Natural killer cell (primary cell): ENCODE measurements at regions not wholly inside any gene's neighbourhood (a gene's known extent, or its start where the extent isn't known, plus 50 kb on each side); places are given as distances from the start of the nearest gene placed in this dataset.

Experiments used
- ATAC-seq, 3 donors: fragments of 150-1000 bp in 2 of 3; fragments of 200-7000 bp in 1 of 3; cut with Tn5 transposase; 1 replicate in 1 of 3; 2 replicates in 2 of 3; pipeline ENCODE4 v1.10.0; 2021; ENCODE audit warnings: mild to moderate bottlenecking in 2 of 3, moderate library complexity in 2 of 3
- DNase-seq, 2 donors: peaks; one replicate each; pipeline versions ENCODE4 v3.0.0 to v3.0.0-alpha.2; 2013 to 2021; ENCODE audit warnings: mixed read lengths in 1 of 2
- H3K27ac ChIP-seq: one replicate; pipeline ENCODE4 v1.5.1; 2013; ENCODE audit warnings: mild to moderate bottlenecking, low read length
- H3K27me3 ChIP-seq: one replicate; pipeline ENCODE4 v1.6.1; 2013; ENCODE audit warnings: low read length; ENCODE audit not compliant: control insufficient read depth, insufficient read depth
- H3K36me3 ChIP-seq: one replicate; pipeline ENCODE4 v1.6.1; 2013; ENCODE audit warnings: low read length; ENCODE audit not compliant: control insufficient read depth, insufficient read depth
- H3K4me1 ChIP-seq: one replicate; pipeline ENCODE4 v1.6.1; 2013; ENCODE audit warnings: low read length; ENCODE audit not compliant: control insufficient read depth, insufficient read depth
- H3K4me3 ChIP-seq: one replicate; pipeline ENCODE4 v1.5.1; 2013; ENCODE audit warnings: low read length
- H3K9me3 ChIP-seq: one replicate; pipeline ENCODE4 v1.6.1; 2013; ENCODE audit warnings: low read length; ENCODE audit not compliant: control insufficient read depth, insufficient read depth
- H3K27ac Mint-ChIP-seq, 2 donors: one replicate each; pipeline ENCODE4 v1.8.0; 2022; ENCODE audit warnings: mild to moderate bottlenecking in 2 of 2, mixed read lengths in 2 of 2, moderate library complexity in 1 of 2
- H3K27me3 Mint-ChIP-seq, 2 donors: one replicate each; pipeline ENCODE4 v1.8.0; 2022; ENCODE audit warnings: low read depth in 2 of 2, mixed read lengths in 2 of 2
- H3K36me3 Mint-ChIP-seq: one replicate; pipeline ENCODE4 v1.8.0; 2022; ENCODE audit warnings: mixed read lengths
- H3K4me1 Mint-ChIP-seq, 2 donors: one replicate each; pipeline ENCODE4 v1.8.0; 2022; ENCODE audit warnings: mixed read lengths in 2 of 2
- H3K4me3 Mint-ChIP-seq: one replicate; pipeline ENCODE4 v1.8.0; 2022; ENCODE audit warnings: mild to moderate bottlenecking, moderate library complexity, mixed read lengths
- H3K9me3 Mint-ChIP-seq, 2 donors: one replicate each; pipeline ENCODE4 v1.8.0; 2022; ENCODE audit warnings: mixed read lengths in 2 of 2
- WGBS: methylation state at CpG from one replicate; pipeline ENCODE4 v1.1.7; 2013; ENCODE audit warnings: missing lambda C conversion rate; ENCODE audit not compliant: insufficient coverage; 5-methylcytosine and 5-hydroxymethylcytosine counted together
- intact Hi-C: fragments of 100-400 bp; cut with micrococcal nuclease; formaldehyde crosslinking; loops from one replicate; pipeline ENCODE4 v1.14.2; 2022
- TF ChIP-seq, protein P1 (sequence below): fragments of 200-600 bp; IDR thresholded peaks from one replicate; pipeline ENCODE4 v1.8.0; 2022; ENCODE audit warnings: antibody characterized with exemption

- Mint-ChIP-seq H3K4me1 (no peaks in the 10 kb centered on the region), H3K27ac (no peak overlapping the region), H3K27me3 (no peaks in the 10 kb centered on the region), H3K36me3 (no peaks in the 10 kb centered on the region), H3K4me3 (no peak overlapping the region), H3K9me3 (peaks cover 2 to 5% of the 10 kb centered on the region in 2 donors)
- Histone ChIP-seq H3K36me3 (no peaks in the 10 kb centered on the region), H3K4me1 (no peaks in the 10 kb centered on the region), H3K9me3 (no peaks in the 10 kb centered on the region), H3K4me3 (no peak overlapping the region), H3K27ac (no peak overlapping the region), H3K27me3 (no peaks in the 10 kb centered on the region)
- TF ChIP-seq, protein P1, sequence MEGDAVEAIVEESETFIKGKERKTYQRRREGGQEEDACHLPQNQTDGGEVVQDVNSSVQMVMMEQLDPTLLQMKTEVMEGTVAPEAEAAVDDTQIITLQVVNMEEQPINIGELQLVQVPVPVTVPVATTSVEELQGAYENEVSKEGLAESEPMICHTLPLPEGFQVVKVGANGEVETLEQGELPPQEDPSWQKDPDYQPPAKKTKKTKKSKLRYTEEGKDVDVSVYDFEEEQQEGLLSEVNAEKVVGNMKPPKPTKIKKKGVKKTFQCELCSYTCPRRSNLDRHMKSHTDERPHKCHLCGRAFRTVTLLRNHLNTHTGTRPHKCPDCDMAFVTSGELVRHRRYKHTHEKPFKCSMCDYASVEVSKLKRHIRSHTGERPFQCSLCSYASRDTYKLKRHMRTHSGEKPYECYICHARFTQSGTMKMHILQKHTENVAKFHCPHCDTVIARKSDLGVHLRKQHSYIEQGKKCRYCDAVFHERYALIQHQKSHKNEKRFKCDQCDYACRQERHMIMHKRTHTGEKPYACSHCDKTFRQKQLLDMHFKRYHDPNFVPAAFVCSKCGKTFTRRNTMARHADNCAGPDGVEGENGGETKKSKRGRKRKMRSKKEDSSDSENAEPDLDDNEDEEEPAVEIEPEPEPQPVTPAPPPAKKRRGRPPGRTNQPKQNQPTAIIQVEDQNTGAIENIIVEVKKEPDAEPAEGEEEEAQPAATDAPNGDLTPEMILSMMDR, result no peak
- WGBS, result 100% methylated on average over 2 of the region's 2 CpGs
- DNase-seq (no peak), ATAC-seq (no peak)
- intact Hi-C loops, result no loop called here
Observed at GRCh38 chr4:126603825-126604224, 1028.9 kb upstream of the INTU start.

GRCh38 chr4:126604268-126604867 is 1028.4 kb upstream of the INTU start:
- no CpG with 5 or more reads among the region's 3 CpGs for WGBS
- H3K36me3 Mint-ChIP-seq, result no peaks in the 10 kb centered on the region
- intact Hi-C loops, result no loop called here
- Histone ChIP-seq H3K9me3 (no peaks in the 10 kb centered on the region), H3K27me3 (no peaks in the 10 kb centered on the region), H3K4me3 (no peak overlapping the region), H3K4me1 (no peaks in the 10 kb centered on the region), H3K36me3 (no peaks in the 10 kb centered on the region), H3K27ac (no peak overlapping the region)
- TF ChIP-seq, protein P1, result no peak
- ATAC-seq (no peak), DNase-seq (no peak)
- no peak overlapping the region for H3K27ac Mint-ChIP-seq
- H3K9me3 Mint-ChIP-seq, result peaks cover 2 to 5% of the 10 kb centered on the region in 2 donors
- no peaks in the 10 kb centered on the region for H3K27me3 Mint-ChIP-seq
- no peaks in the 10 kb centered on the region for H3K4me1 Mint-ChIP-seq
- H3K4me3 Mint-ChIP-seq, result no peak overlapping the region

DNA sequence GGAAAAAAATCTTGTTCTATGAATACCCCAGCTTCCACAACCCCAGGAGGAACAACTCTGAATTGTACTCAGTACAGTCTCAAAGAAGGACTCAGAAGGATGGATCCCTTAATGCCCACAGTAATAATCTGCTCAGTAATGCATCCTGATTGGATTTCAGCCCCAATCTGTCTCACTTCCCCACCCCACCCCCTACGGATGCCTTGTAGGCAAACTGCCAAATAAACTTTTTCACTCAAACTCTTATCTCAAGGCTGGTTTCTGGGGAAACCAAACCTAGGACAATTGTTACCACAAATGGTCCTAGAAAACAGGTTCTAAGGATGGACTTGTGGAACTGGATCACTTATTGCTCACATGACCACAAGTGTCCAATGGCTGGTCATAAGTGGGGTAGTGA is 1021.8 kb upstream of the INTU start:
- Histone ChIP-seq H3K36me3 (no peaks in the 10 kb centered on the region), H3K27ac (no peak overlapping the region), H3K27me3 (no peaks in the 10 kb centered on the region), H3K4me3 (no peak overlapping the region), H3K9me3 (no peaks in the 10 kb centered on the region), H3K4me1 (no peaks in the 10 kb centered on the region)
- Mint-ChIP-seq H3K36me3 (no peaks in the 10 kb centered on the region), H3K4me3 (no peak overlapping the region), H3K27me3 (no peaks in the 10 kb centered on the region), H3K9me3 (peaks cover 2 to 5% of the 10 kb centered on the region in 2 donors), H3K27ac (no peak overlapping the region), H3K4me1 (no peaks in the 10 kb centered on the region)
- TF ChIP-seq, protein P1, result no peak
- WGBS, result 84% methylated on average over 1 of the region's 1 CpG
- intact Hi-C loops, result no loop called here
- DNase-seq (no peak), ATAC-seq (no peak)

DNA sequence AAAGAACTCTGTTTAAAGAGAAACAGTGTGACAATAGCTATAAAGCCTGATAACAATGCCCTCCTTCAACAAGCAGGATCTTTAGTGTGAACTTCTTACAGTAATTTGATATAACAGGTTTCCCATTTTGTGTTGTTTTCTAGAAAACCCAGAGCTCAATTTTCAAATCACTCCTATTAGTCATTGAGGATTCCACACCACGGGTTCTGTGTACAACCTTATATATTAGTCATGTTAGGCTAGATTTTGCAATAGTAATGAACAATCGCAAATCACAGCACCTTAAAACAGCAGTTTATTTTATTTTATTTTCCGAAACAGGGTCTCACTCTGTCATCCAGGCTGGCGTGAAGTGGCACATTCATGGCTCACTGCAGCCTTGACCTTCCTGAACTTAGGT is 1020.9 kb upstream of the INTU start:
- H3K27me3 Mint-ChIP-seq, result no peaks in the 10 kb centered on the region
- intact Hi-C loops, result no loop called here
- Histone ChIP-seq H3K27me3 (no peaks in the 10 kb centered on the region), H3K27ac (no peak overlapping the region), H3K36me3 (no peaks in the 10 kb centered on the region), H3K4me1 (no peaks in the 10 kb centered on the region), H3K9me3 (peaks cover 5% of the 10 kb centered on the region), H3K4me3 (no peak overlapping the region)
- TF ChIP-seq, protein P1, result no peak
- DNase-seq, result no peak
- H3K4me3 Mint-ChIP-seq, result no peak overlapping the region
- 57% methylated on average over 3 of the region's 4 CpGs for WGBS
- H3K9me3 Mint-ChIP-seq, result peaks cover 7 to 11% of the 10 kb centered on the region in 2 donors
- H3K4me1 Mint-ChIP-seq, result no peaks in the 10 kb centered on the region
- H3K36me3 Mint-ChIP-seq, result no peaks in the 10 kb centered on the region
- ATAC-seq, result no peak
- no peak overlapping the region for H3K27ac Mint-ChIP-seq
